ENCODE measurements at regions not wholly inside any gene's neighbourhood (a gene's known extent, or its start where the extent isn't known, plus 50 kb on each side); places are given as distances from the start of the nearest gene placed in this dataset.

DNA sequence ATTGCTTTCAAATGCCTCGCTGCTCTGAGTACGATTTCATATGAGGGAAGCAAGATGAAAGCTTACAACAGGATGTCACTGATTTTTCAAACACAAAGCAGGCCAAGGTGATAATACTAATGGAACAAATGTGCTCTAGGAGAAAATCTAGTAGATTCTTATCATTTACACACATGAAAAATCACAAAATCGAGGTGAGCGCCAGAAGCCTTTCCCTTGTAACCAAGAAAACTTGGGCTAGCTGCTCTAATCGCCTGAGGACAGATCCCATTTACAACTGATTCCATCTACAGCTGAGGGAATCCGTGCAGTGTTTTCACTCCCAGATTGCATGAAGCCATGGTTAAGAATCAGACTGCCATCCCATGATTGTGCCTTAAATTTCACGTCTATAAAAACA lies 117.5 kb downstream of the TM2D1 start:
- TF ChIP-seq SUZ12 (IDR thresholded peaks at IDR 0.05; ENCODE audit: extremely low read depth, insufficient read depth, insufficient read length) (no peak), ZNF274 (IDR thresholded peaks at IDR 0.05; ENCODE audit: low read depth, low read length) (no peak)
